ENCODE measurements at regions not wholly inside any gene's neighbourhood (a gene's known extent, or its start where the extent isn't known, plus 50 kb on each side); places are given as distances from the start of the nearest gene placed in this dataset.

GRCh38 chr13:63691474-63691873 lies 2275.8 kb upstream of the PCDH20 start:
- H3K4me3 ChIP-seq (ENCODE audit: low read length): no peak overlapping the region
- H3K9me3 ChIP-seq (ENCODE audit: control insufficient read depth, insufficient read depth, low read length): no peaks in the 10 kb centered on the region
- WGBS (ENCODE audit: insufficient coverage, insufficient read length): no CpG with 5 or more reads among the region's 3 CpGs
- no peak for DNase-seq (ENCODE audit: low read depth, low spot score)
- no peaks in the 10 kb centered on the region for H3K4me1 ChIP-seq (ENCODE audit: control insufficient read depth, insufficient read depth, low read length)
- H3K27ac ChIP-seq (ENCODE audit: low read length): no peak overlapping the region
- H3K36me3 ChIP-seq (ENCODE audit: control insufficient read depth, insufficient read depth, low read length): no peaks in the 10 kb centered on the region
- no peaks in the 10 kb centered on the region for H3K27me3 ChIP-seq (ENCODE audit: control insufficient read depth, insufficient read depth, low read length)

GRCh38 chr13:63690672-63691071 lies 2275.0 kb upstream of the PCDH20 start:
- H3K27me3 ChIP-seq (ENCODE audit: control insufficient read depth, insufficient read depth, low read length): no peaks in the 10 kb centered on the region
- H3K4me1 ChIP-seq (ENCODE audit: control insufficient read depth, insufficient read depth, low read length): no peaks in the 10 kb centered on the region
- no peak overlapping the region for H3K27ac ChIP-seq (ENCODE audit: low read length)
- WGBS (ENCODE audit: insufficient coverage, insufficient read length): no CpG with 5 or more reads among the region's 5 CpGs
- DNase-seq (ENCODE audit: low read depth, low spot score): no peak
- no peaks in the 10 kb centered on the region for H3K36me3 ChIP-seq (ENCODE audit: control insufficient read depth, insufficient read depth, low read length)
- no peak overlapping the region for H3K4me3 ChIP-seq (ENCODE audit: low read length)
- H3K9me3 ChIP-seq (ENCODE audit: control insufficient read depth, insufficient read depth, low read length): no peaks in the 10 kb centered on the region

GRCh38 chr13:63684822-63685221 lies 2269.2 kb upstream of the PCDH20 start:
- Histone ChIP-seq H3K27me3 (ENCODE audit: control insufficient read depth, insufficient read depth, low read length) (no peaks in the 10 kb centered on the region), H3K4me3 (ENCODE audit: low read length) (no peak overlapping the region), H3K27ac (ENCODE audit: low read length) (no peak overlapping the region), H3K9me3 (ENCODE audit: control insufficient read depth, insufficient read depth, low read length) (no peaks in the 10 kb centered on the region), H3K4me1 (ENCODE audit: control insufficient read depth, insufficient read depth, low read length) (peaks cover 1% of the 10 kb centered on the region; the same call in 1 of the 2 replicates), H3K36me3 (ENCODE audit: control insufficient read depth, insufficient read depth, low read length) (no peaks in the 10 kb centered on the region)
- no peak for DNase-seq (ENCODE audit: low read depth, low spot score)

- no peaks in the 10 kb centered on the region for H3K9me3 ChIP-seq (ENCODE audit: control insufficient read depth, insufficient read depth, low read length)
- no peak for DNase-seq (ENCODE audit: low read depth, low spot score)
- H3K36me3 ChIP-seq (ENCODE audit: control insufficient read depth, insufficient read depth, low read length): no peaks in the 10 kb centered on the region
- no peak overlapping the region for H3K27ac ChIP-seq (ENCODE audit: low read length)
- no peak overlapping the region for H3K4me3 ChIP-seq (ENCODE audit: low read length)
- peaks cover 1% of the 10 kb centered on the region; the same call in 1 of the 2 replicates for H3K4me1 ChIP-seq (ENCODE audit: control insufficient read depth, insufficient read depth, low read length)
- WGBS (ENCODE audit: insufficient coverage, insufficient read length): no CpG with 5 or more reads among the region's 1 CpG
- no peaks in the 10 kb centered on the region for H3K27me3 ChIP-seq (ENCODE audit: control insufficient read depth, insufficient read depth, low read length)
Measured at GRCh38 chr13:63680704-63681103, 2265.1 kb upstream of the PCDH20 start.

- H3K4me3 ChIP-seq (ENCODE audit: low read length): no peak overlapping the region
- H3K9me3 ChIP-seq (ENCODE audit: control insufficient read depth, insufficient read depth, low read length): no peaks in the 10 kb centered on the region
- no peak overlapping the region for H3K27ac ChIP-seq (ENCODE audit: low read length)
- H3K4me1 ChIP-seq (ENCODE audit: control insufficient read depth, insufficient read depth, low read length): no peaks in the 10 kb centered on the region
- DNase-seq (ENCODE audit: low read depth, low spot score): no peak
- no peaks in the 10 kb centered on the region for H3K27me3 ChIP-seq (ENCODE audit: control insufficient read depth, insufficient read depth, low read length)
- no peaks in the 10 kb centered on the region for H3K36me3 ChIP-seq (ENCODE audit: control insufficient read depth, insufficient read depth, low read length)
Measured at GRCh38 chr13:63671296-63671695, 2255.6 kb upstream of the PCDH20 start.

- no CpG with 5 or more reads among the region's 1 CpG for WGBS (ENCODE audit: insufficient coverage, insufficient read length)
- Histone ChIP-seq H3K9me3 (ENCODE audit: control insufficient read depth, insufficient read depth, low read length) (no peaks in the 10 kb centered on the region), H3K4me1 (ENCODE audit: control insufficient read depth, insufficient read depth, low read length) (no peaks in the 10 kb centered on the region; the same call in 1 of the 2 replicates), H3K27me3 (ENCODE audit: control insufficient read depth, insufficient read depth, low read length) (no peaks in the 10 kb centered on the region), H3K36me3 (ENCODE audit: control insufficient read depth, insufficient read depth, low read length) (no peaks in the 10 kb centered on the region), H3K27ac (ENCODE audit: low read length) (no peak overlapping the region), H3K4me3 (ENCODE audit: low read length) (no peak overlapping the region)
- DNase-seq (ENCODE audit: low read depth, low spot score): no peak
Measured at GRCh38 chr13:63651394-63651793, 2235.7 kb upstream of the PCDH20 start.

GRCh38 chr13:63643543-63643942 lies 2227.9 kb upstream of the PCDH20 start:
- Histone ChIP-seq H3K36me3 (ENCODE audit: control insufficient read depth, insufficient read depth, low read length) (no peaks in the 10 kb centered on the region), H3K9me3 (ENCODE audit: control insufficient read depth, insufficient read depth, low read length) (no peaks in the 10 kb centered on the region), H3K27me3 (ENCODE audit: control insufficient read depth, insufficient read depth, low read length) (no peaks in the 10 kb centered on the region), H3K4me1 (ENCODE audit: control insufficient read depth, insufficient read depth, low read length) (no peaks in the 10 kb centered on the region), H3K4me3 (ENCODE audit: low read length) (no peak overlapping the region), H3K27ac (ENCODE audit: low read length) (no peak overlapping the region)
- no peak for DNase-seq (ENCODE audit: low read depth, low spot score)
- no CpG with 5 or more reads among the region's 1 CpG for WGBS (ENCODE audit: insufficient coverage, insufficient read length)

GRCh38 chr13:63636316-63636993 lies 2220.8 kb upstream of the PCDH20 start:
- no CpG with 5 or more reads among the region's 6 CpGs for WGBS (ENCODE audit: insufficient coverage, insufficient read length)
- Histone ChIP-seq H3K27ac (ENCODE audit: low read length) (no peak overlapping the region), H3K27me3 (ENCODE audit: control insufficient read depth, insufficient read depth, low read length) (no peaks in the 10 kb centered on the region), H3K36me3 (ENCODE audit: control insufficient read depth, insufficient read depth, low read length) (no peaks in the 10 kb centered on the region), H3K9me3 (ENCODE audit: control insufficient read depth, insufficient read depth, low read length) (no peaks in the 10 kb centered on the region), H3K4me1 (ENCODE audit: control insufficient read depth, insufficient read depth, low read length) (no peaks in the 10 kb centered on the region; the same call in 1 of the 2 replicates), H3K4me3 (ENCODE audit: low read length) (no peak overlapping the region)
- DNase-seq (ENCODE audit: low read depth, low spot score): no peak

GRCh38 chr13:63632321-63632720 lies 2216.7 kb upstream of the PCDH20 start:
- no peak overlapping the region for H3K27ac ChIP-seq (ENCODE audit: low read length)
- no peaks in the 10 kb centered on the region for H3K36me3 ChIP-seq (ENCODE audit: control insufficient read depth, insufficient read depth, low read length)
- DNase-seq (ENCODE audit: low read depth, low spot score): no peak
- no peak overlapping the region for H3K4me3 ChIP-seq (ENCODE audit: low read length)
- WGBS (ENCODE audit: insufficient coverage, insufficient read length): no CpG with 5 or more reads among the region's 3 CpGs
- no peaks in the 10 kb centered on the region; the same call in 1 of the 2 replicates for H3K4me1 ChIP-seq (ENCODE audit: control insufficient read depth, insufficient read depth, low read length)
- no peaks in the 10 kb centered on the region for H3K9me3 ChIP-seq (ENCODE audit: control insufficient read depth, insufficient read depth, low read length)
- H3K27me3 ChIP-seq (ENCODE audit: control insufficient read depth, insufficient read depth, low read length): no peaks in the 10 kb centered on the region

- no peaks in the 10 kb centered on the region for H3K36me3 ChIP-seq (ENCODE audit: control insufficient read depth, insufficient read depth, low read length)
- no CpG with 5 or more reads among the region's 3 CpGs for WGBS (ENCODE audit: insufficient coverage, insufficient read length)
- no peak overlapping the region for H3K4me3 ChIP-seq (ENCODE audit: low read length)
- no peak overlapping the region for H3K27ac ChIP-seq (ENCODE audit: low read length)
- no peaks in the 10 kb centered on the region; the same call in 1 of the 2 replicates for H3K4me1 ChIP-seq (ENCODE audit: control insufficient read depth, insufficient read depth, low read length)
- H3K27me3 ChIP-seq (ENCODE audit: control insufficient read depth, insufficient read depth, low read length): no peaks in the 10 kb centered on the region
- DNase-seq (ENCODE audit: low read depth, low spot score): no peak
- no peaks in the 10 kb centered on the region for H3K9me3 ChIP-seq (ENCODE audit: control insufficient read depth, insufficient read depth, low read length)
Measured at GRCh38 chr13:63631006-63631405, 2215.4 kb upstream of the PCDH20 start.

- WGBS (ENCODE audit: insufficient coverage, insufficient read length): no CpG with 5 or more reads among the region's 2 CpGs
- Histone ChIP-seq H3K4me3 (ENCODE audit: low read length) (no peak overlapping the region), H3K9me3 (ENCODE audit: control insufficient read depth, insufficient read depth, low read length) (no peaks in the 10 kb centered on the region), H3K27me3 (ENCODE audit: control insufficient read depth, insufficient read depth, low read length) (no peaks in the 10 kb centered on the region), H3K27ac (ENCODE audit: low read length) (no peak overlapping the region), H3K4me1 (ENCODE audit: control insufficient read depth, insufficient read depth, low read length) (no peaks in the 10 kb centered on the region; the same call in 1 of the 2 replicates), H3K36me3 (ENCODE audit: control insufficient read depth, insufficient read depth, low read length) (no peaks in the 10 kb centered on the region)
- DNase-seq (ENCODE audit: low read depth, low spot score): no peak
Measured at GRCh38 chr13:63629591-63629990, 2213.9 kb upstream of the PCDH20 start.

All from iPS DF 6.9 (cell line).